ENCODE measurements at regions not wholly inside any gene's neighbourhood (a gene's known extent, or its start where the extent isn't known, plus 50 kb on each side); places are given as distances from the start of the nearest gene placed in this dataset.
A peak's percentile ranks its signal among the peaks of the same experiment; 100 is the strongest.

DNA sequence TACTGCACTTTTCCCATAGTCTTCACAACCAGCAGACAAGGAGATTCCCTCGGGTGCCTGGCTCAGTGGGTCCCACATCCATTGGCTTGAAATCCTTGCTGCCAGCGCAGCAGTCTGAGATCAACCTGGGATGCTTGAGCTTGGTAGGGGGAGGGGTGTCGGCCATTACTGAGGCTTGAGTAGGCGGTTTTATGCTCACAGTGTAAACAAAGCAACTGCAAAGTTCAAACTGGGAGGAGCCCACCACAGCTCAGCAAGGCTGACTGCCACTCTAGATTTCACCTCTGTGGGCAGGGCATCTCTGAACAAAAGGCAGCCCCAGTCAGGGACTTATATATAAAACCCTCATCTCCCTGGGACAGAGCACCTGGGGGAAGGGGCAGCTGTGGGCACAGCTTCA, 512.3 kb upstream of the MPDZ start:
- CTCF ChIA-PET = no interaction called here

DNA sequence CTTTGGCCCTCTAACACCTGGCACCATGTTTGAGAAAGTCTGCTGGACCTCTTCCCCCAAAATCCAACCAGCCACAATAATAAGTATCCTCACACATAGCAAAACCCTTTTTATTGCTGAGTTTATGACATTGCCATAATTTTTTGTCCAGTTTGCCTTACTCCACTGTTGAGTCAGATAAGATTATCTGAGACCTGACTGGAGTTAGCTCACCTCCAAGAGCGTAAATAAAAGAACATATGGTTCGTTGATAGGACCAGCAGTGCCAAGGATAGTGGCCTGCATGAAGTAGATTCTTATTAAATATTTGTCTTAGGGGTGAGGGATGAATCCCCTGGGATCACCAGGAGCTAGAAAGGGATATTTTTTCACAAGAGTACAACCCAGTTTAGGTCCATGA, 510.6 kb upstream of the MPDZ start:
- TF ChIP-seq ZNF664 (tag by site-specific recombination; IDR thresholded peaks at IDR 0.05) (no peak), SP3 (tag by site-specific recombination; IDR thresholded peaks at IDR 0.05) (no peak), ZNF837 (tag by site-specific recombination; IDR thresholded peaks at IDR 0.05) (no peak), ZNF132 (tag by site-specific recombination; IDR thresholded peaks at IDR 0.05; ENCODE audit: borderline replicate concordance) (no peak), ZNF184 (tag by site-specific recombination; IDR thresholded peaks at IDR 0.05) (no peak), ZNF211 (tag by site-specific recombination; IDR thresholded peaks at IDR 0.05; ENCODE audit: low read depth) (no peak), WT1 (tag by site-specific recombination; IDR thresholded peaks at IDR 0.05) (no peak), ZNF585B (tag by site-specific recombination; IDR thresholded peaks at IDR 0.05) (no peak)
- TF ChIP-seq, protein P1, sequence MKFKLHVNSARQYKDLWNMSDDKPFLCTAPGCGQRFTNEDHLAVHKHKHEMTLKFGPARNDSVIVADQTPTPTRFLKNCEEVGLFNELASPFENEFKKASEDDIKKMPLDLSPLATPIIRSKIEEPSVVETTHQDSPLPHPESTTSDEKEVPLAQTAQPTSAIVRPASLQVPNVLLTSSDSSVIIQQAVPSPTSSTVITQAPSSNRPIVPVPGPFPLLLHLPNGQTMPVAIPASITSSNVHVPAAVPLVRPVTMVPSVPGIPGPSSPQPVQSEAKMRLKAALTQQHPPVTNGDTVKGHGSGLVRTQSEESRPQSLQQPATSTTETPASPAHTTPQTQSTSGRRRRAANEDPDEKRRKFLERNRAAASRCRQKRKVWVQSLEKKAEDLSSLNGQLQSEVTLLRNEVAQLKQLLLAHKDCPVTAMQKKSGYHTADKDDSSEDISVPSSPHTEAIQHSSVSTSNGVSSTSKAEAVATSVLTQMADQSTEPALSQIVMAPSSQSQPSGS (tag by site-specific recombination; IDR thresholded peaks at IDR 0.05; ENCODE audit: low read depth) = no peak
- TF ChIP-seq, protein P2, sequence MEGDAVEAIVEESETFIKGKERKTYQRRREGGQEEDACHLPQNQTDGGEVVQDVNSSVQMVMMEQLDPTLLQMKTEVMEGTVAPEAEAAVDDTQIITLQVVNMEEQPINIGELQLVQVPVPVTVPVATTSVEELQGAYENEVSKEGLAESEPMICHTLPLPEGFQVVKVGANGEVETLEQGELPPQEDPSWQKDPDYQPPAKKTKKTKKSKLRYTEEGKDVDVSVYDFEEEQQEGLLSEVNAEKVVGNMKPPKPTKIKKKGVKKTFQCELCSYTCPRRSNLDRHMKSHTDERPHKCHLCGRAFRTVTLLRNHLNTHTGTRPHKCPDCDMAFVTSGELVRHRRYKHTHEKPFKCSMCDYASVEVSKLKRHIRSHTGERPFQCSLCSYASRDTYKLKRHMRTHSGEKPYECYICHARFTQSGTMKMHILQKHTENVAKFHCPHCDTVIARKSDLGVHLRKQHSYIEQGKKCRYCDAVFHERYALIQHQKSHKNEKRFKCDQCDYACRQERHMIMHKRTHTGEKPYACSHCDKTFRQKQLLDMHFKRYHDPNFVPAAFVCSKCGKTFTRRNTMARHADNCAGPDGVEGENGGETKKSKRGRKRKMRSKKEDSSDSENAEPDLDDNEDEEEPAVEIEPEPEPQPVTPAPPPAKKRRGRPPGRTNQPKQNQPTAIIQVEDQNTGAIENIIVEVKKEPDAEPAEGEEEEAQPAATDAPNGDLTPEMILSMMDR (tag by site-specific recombination; IDR thresholded peaks at IDR 0.05) = no peak
- Histone ChIP-seq H3K4me1 (ENCODE audit: control insufficient read depth, insufficient read depth, low read length) (no peaks in the 10 kb centered on the region), H3K9me3 (ENCODE audit: control insufficient read depth, insufficient read depth, low read depth, low read length) (no peaks in the 10 kb centered on the region), H3K36me3 (ENCODE audit: control insufficient read depth in 2 of 2, insufficient read depth in 1 of 2, low read length in 2 of 2) (no peaks in the 10 kb centered on the region), H3K4me3 (ENCODE audit: low read depth, low read length) (no peak overlapping the region), H3K27ac (ENCODE audit: extremely low read depth, low read depth, low read length) (no peak overlapping the region)
- POLR2A ChIA-PET = no interaction called here
- CTCF ChIA-PET = no interaction called here

More for the DNA sequence above, 512.3 kb upstream of the MPDZ start:
- Histone ChIP-seq H3K27ac (ENCODE audit: extremely low read depth, low read depth, low read length) (no peak overlapping the region), H3K4me3 (ENCODE audit: low read depth, low read length) (no peak overlapping the region), H3K9me3 (ENCODE audit: control insufficient read depth, insufficient read depth, low read depth, low read length) (no peaks in the 10 kb centered on the region), H3K4me1 (ENCODE audit: control insufficient read depth, insufficient read depth, low read length) (no peaks in the 10 kb centered on the region), H3K36me3 (ENCODE audit: control insufficient read depth in 2 of 2, insufficient read depth in 1 of 2, low read length in 2 of 2) (no peaks in the 10 kb centered on the region)
- TF ChIP-seq ZFHX2 (tag by site-specific recombination; conservative IDR thresholded peaks at IDR 0.05) = 0 out of 2 replicates have a peak, but pooled peaks have one; percentile 9
- TF ChIP-seq, protein P1 (tag by site-specific recombination; IDR thresholded peaks at IDR 0.05; ENCODE audit: low read depth) = no peak
- POLR2A ChIA-PET = no interaction called here

DNA sequence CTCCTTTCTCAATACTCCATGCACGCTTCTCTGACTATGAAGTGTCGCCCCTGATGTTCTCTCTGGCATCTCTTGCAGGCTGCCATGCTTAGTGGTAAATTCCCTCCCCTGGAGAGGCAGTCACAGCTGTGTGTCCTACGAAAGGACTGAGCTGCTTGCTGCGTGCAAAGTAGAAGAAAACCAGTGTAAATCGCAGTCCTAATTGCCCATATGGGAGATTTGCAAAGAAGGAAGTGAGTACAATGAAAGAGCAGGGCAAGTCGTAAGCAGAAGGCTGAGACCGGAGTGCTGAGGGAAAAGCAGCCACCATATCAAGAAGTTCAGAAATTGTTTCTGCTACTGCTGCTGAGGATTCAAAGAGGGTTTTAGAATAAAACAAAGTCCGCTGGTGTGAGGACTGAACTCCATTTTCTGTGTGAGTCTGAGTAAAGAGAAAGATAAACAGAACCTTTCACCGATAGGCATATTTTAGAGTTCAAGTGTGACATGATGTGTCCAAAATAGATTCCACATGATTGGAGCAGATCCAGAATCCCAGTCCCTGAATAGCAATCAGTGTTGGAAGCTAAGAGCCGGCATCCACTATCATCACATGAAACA, 507.8 kb upstream of the MPDZ start:
- H3K9me3 ChIP-seq (ENCODE audit: control insufficient read depth, insufficient read depth, low read depth, low read length) = no peaks in the 10 kb centered on the region
- ChIA-PET CTCF (interaction anchor here (0.6 to 0.7 kb wide), 3 partner anchors 11 to 536 kb away, joined by 3 to 7 read pairs (median 4); no protein-coding TSS in a partner anchor), POLR2A (no interaction called here)
- H3K4me1 ChIP-seq (ENCODE audit: control insufficient read depth, insufficient read depth, low read length) = no peaks in the 10 kb centered on the region
- no peak overlapping the region for H3K27ac ChIP-seq (ENCODE audit: extremely low read depth, low read depth, low read length)
- no peaks in the 10 kb centered on the region for H3K36me3 ChIP-seq (ENCODE audit: control insufficient read depth in 2 of 2, insufficient read depth in 1 of 2, low read length in 2 of 2)
- no peak overlapping the region for H3K4me3 ChIP-seq (ENCODE audit: low read depth, low read length)
- TF ChIP-seq ZNF324 (tag by site-specific recombination; IDR thresholded peaks at IDR 0.05) = no peak
- no peak for TF ChIP-seq ZNF560 (tag by site-specific recombination; IDR thresholded peaks at IDR 0.05; ENCODE audit: borderline replicate concordance)
- TF ChIP-seq, protein P3, sequence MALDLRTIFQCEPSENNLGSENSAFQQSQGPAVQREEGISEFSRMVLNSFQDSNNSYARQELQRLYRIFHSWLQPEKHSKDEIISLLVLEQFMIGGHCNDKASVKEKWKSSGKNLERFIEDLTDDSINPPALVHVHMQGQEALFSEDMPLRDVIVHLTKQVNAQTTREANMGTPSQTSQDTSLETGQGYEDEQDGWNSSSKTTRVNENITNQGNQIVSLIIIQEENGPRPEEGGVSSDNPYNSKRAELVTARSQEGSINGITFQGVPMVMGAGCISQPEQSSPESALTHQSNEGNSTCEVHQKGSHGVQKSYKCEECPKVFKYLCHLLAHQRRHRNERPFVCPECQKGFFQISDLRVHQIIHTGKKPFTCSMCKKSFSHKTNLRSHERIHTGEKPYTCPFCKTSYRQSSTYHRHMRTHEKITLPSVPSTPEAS (tag by site-specific recombination; IDR thresholded peaks at IDR 0.05) = no peak
- no peak for TF ChIP-seq EGR2 (tag by site-specific recombination; IDR thresholded peaks at IDR 0.05; ENCODE audit: low read depth)
- TF ChIP-seq, protein P2 (tag by site-specific recombination; IDR thresholded peaks at IDR 0.05) = no peak
- no peak for TF ChIP-seq HOXA7 (CRISPR knock-in tag; IDR thresholded peaks at IDR 0.05; ENCODE audit: borderline replicate concordance)

Measured in HEK293 (cell line).